ENCODE measurements at regions not wholly inside any gene's neighbourhood (a gene's known extent, or its start where the extent isn't known, plus 50 kb on each side); places are given as distances from the start of the nearest gene placed in this dataset.
A peak's percentile ranks its signal among the peaks of the same experiment; 100 is the strongest.

DNA sequence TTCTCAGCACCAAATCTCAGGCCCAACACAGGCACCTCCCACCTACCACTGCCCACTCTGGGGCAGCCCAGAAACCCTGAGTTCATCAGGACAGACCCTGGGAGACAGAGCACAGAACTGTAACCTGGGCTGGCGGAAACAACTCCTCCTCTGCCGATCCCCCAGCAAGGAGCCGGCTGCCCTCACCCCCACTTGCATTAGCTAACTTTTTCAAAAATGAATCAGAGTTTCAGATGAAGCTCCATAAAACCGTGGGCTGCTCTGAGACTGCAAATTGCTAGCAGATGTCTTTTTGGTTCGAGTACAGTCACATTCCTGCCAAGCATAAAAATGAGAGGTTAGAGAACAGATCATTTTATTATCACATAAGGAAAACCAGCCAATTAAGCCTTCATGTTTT is 93.4 kb upstream of the PARD3 start:
- Mint-ChIP-seq H3K27me3 (ENCODE audit: unreplicated experiment) (no peaks in the 10 kb centered on the region), H3K27ac (ENCODE audit: unreplicated experiment) (no peak overlapping the region), H3K36me3 (ENCODE audit: low read depth, unreplicated experiment) (no peaks in the 10 kb centered on the region), H3K9me3 (ENCODE audit: unreplicated experiment) (no peaks in the 10 kb centered on the region), H3K4me1 (ENCODE audit: unreplicated experiment) (peaks cover 21% of the 10 kb centered on the region), H3K4me3 (ENCODE audit: unreplicated experiment) (no peak overlapping the region)
- TF ChIP-seq, protein P1, sequence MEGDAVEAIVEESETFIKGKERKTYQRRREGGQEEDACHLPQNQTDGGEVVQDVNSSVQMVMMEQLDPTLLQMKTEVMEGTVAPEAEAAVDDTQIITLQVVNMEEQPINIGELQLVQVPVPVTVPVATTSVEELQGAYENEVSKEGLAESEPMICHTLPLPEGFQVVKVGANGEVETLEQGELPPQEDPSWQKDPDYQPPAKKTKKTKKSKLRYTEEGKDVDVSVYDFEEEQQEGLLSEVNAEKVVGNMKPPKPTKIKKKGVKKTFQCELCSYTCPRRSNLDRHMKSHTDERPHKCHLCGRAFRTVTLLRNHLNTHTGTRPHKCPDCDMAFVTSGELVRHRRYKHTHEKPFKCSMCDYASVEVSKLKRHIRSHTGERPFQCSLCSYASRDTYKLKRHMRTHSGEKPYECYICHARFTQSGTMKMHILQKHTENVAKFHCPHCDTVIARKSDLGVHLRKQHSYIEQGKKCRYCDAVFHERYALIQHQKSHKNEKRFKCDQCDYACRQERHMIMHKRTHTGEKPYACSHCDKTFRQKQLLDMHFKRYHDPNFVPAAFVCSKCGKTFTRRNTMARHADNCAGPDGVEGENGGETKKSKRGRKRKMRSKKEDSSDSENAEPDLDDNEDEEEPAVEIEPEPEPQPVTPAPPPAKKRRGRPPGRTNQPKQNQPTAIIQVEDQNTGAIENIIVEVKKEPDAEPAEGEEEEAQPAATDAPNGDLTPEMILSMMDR (IDR thresholded peaks at IDR 0.05; ENCODE audit: unreplicated experiment) = no peak
- DNase-seq (ENCODE audit: low spot score) = no peak

DNA sequence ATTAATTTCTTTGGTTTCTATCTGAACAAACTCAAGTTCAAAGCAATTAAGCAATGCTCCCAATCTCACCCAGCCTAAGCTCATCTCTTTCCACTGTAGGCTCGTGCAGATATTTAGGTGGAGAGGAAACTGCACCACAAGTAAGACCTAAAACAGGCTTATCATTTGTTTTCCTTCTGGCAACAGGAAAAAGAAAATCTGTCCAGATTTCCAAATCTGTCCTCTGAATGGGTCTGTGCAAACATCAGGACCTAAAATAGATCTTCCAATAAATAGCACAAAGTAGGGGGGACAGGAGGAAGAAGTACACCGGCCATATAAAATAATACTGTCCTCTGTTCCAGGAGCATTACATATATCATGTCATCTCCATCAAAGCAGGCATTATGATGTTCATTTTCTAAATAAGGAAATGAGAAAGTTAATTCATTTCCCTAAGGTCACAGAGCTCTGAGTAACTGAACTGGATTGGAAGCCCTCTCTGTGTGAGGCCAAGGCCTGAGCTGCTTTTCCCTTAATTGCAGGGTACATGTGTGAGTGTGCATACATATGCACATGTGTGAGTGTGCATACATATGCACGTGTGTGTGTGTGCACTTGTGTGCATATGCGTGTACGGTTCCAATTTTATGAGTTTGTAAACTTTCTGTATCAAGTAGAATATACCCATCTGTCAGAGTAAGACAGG is 92.8 kb upstream of the PARD3 start:
- Mint-ChIP-seq H3K27me3 (ENCODE audit: unreplicated experiment) (no peaks in the 10 kb centered on the region), H3K27ac (ENCODE audit: unreplicated experiment) (no peak overlapping the region), H3K4me1 (ENCODE audit: unreplicated experiment) (peaks cover 21% of the 10 kb centered on the region), H3K4me3 (ENCODE audit: unreplicated experiment) (no peak overlapping the region), H3K36me3 (ENCODE audit: low read depth, unreplicated experiment) (no peaks in the 10 kb centered on the region), H3K9me3 (ENCODE audit: unreplicated experiment) (no peaks in the 10 kb centered on the region)
- TF ChIP-seq, protein P1 (IDR thresholded peaks at IDR 0.05; ENCODE audit: unreplicated experiment) = no peak
- no peak for DNase-seq (ENCODE audit: low spot score)

DNA sequence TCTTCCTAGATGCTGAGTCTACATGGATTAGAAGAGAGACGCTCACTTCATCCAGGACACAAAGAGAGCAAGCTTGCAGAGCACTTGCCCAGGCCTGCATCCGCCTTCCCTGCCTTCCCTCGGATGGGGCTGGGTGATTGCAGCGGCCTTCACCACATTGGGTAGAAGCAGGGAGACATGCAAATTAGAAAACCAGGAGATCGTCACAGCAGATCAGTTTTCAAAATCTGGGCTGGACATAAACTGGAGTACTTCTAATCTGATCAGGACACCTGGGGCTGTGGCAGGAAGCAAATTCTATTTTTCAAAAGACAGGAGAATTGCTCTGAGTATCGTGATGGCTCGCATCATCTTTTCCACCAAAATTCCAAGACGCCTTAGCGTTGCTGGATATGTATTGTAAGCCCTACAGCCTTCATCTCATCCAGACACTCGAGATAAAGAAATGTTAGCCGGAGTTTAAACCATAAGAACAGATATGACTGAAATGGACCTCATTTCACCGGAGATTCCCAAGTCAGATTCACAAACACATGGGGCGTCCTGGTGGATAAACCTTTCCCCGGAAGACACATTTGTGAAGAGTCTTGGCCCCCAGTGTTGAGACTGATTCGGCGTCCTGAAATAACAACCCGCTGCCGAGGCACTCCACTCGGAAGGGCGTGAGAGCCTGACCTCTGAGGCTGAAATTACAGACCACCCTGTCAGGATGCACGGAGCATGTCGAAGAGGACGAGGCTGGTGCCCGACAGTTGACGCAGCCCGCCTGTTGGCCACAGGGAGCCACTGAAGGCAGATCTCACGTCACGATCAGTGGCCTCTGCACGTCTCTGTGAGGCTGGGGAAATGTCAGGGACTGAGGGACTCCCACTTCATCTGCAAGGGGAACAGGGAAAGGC is 91.2 kb upstream of the PARD3 start:
- peak; percentile 35 for DNase-seq (ENCODE audit: low spot score)
- no peak overlapping the region for H3K4me3 Mint-ChIP-seq (ENCODE audit: unreplicated experiment)
- H3K27ac Mint-ChIP-seq (ENCODE audit: unreplicated experiment) = peak overlapping the region; percentile 4
- TF ChIP-seq, protein P1 (IDR thresholded peaks at IDR 0.05; ENCODE audit: unreplicated experiment) = no peak
- H3K27me3 Mint-ChIP-seq (ENCODE audit: unreplicated experiment) = no peaks in the 10 kb centered on the region
- no peaks in the 10 kb centered on the region for H3K36me3 Mint-ChIP-seq (ENCODE audit: low read depth, unreplicated experiment)
- peaks cover 21% of the 10 kb centered on the region for H3K4me1 Mint-ChIP-seq (ENCODE audit: unreplicated experiment)
- no peaks in the 10 kb centered on the region for H3K9me3 Mint-ChIP-seq (ENCODE audit: unreplicated experiment)

DNA sequence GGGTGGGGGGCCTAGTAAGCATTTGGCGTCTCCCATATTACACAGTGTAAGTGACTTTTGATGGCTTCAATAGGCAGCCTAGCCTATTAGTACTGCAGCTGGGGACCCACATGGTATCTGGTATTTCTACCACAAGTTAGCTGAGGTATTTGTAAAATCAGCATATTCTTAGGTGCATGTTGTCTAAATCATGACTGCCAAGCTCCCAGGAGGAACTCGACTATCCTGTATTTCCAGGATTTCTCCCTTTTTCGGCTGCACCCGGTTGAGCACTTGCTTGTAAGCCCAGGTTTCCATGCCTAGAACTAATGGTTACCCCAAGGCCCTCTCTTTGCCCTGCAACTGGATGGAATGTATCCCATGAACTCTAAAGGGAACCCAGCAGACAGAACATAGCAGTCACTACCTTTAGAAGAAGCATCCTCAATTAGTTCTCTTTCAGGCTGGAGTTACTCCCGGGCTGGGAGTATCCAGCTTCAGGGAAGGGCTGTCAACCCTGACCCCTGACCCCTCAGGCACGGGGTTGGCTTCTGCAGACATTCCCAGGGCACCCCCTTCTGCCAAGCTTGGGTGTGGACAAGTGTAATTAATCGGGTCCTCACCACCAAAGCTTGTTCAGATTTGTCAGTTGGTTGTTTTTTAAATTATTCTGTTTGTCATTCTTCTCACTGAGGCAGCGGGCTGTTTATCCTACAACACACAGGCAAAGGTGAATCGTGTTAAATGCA is 90.3 kb upstream of the PARD3 start:
- H3K4me1 Mint-ChIP-seq (ENCODE audit: unreplicated experiment) = peaks cover 21% of the 10 kb centered on the region
- H3K27me3 Mint-ChIP-seq (ENCODE audit: unreplicated experiment) = no peaks in the 10 kb centered on the region
- TF ChIP-seq, protein P1 (IDR thresholded peaks at IDR 0.05; ENCODE audit: unreplicated experiment) = no peak
- H3K9me3 Mint-ChIP-seq (ENCODE audit: unreplicated experiment) = no peaks in the 10 kb centered on the region
- no peak overlapping the region for H3K4me3 Mint-ChIP-seq (ENCODE audit: unreplicated experiment)
- H3K27ac Mint-ChIP-seq (ENCODE audit: unreplicated experiment) = peak overlapping the region; percentile 4
- no peak for DNase-seq (ENCODE audit: low spot score)
- no peaks in the 10 kb centered on the region for H3K36me3 Mint-ChIP-seq (ENCODE audit: low read depth, unreplicated experiment)
